ENCODE measurements at regions not wholly inside any gene's neighbourhood (a gene's known extent, or its start where the extent isn't known, plus 50 kb on each side); places are given as distances from the start of the nearest gene placed in this dataset.
"Not testable (repeated sequence)": the region's sequence is repeated elsewhere in the genome, so short reads cannot be mapped to it uniquely, and the experiment has no call there.

GRCh38 chr2:215636816-215637215 is 200.9 kb upstream of the FN1 start:
- Histone ChIP-seq H3K9me3 (ENCODE audit: severe bottlenecking) (peaks cover 10% of the 10 kb centered on the region), H3K27me3 (ENCODE audit: insufficient read depth, poor library complexity, severe bottlenecking) (no peaks in the 10 kb centered on the region), H3K4me3 (ENCODE audit: severe bottlenecking) (no peak overlapping the region), H3K4me1 (ENCODE audit: insufficient read depth, poor library complexity, severe bottlenecking) (peaks cover 5% of the 10 kb centered on the region), H3K27ac (ENCODE audit: poor library complexity, severe bottlenecking) (no peak overlapping the region), H3K36me3 (ENCODE audit: low read depth) (no peaks in the 10 kb centered on the region)
- DNase-seq (ENCODE audit: low spot score) (no peak), ATAC-seq (ENCODE audit: low read depth) (no peak)
- TF ChIP-seq CTCF (IDR thresholded peaks at IDR 0.05; ENCODE audit: poor library complexity, severe bottlenecking), result no peak

- no peak for TF ChIP-seq CTCF (IDR thresholded peaks at IDR 0.05; ENCODE audit: poor library complexity, severe bottlenecking)
- ATAC-seq (ENCODE audit: low read depth), result peak; percentile 36; the same call in 1 of the 3 replicates
Observed at GRCh38 chr2:215635788-215636139, 199.9 kb upstream of the FN1 start.

GRCh38 chr2:215635071-215635787 is 199.4 kb upstream of the FN1 start:
- Histone ChIP-seq H3K27me3 (ENCODE audit: insufficient read depth, poor library complexity, severe bottlenecking) (no peaks in the 10 kb centered on the region), H3K27ac (ENCODE audit: poor library complexity, severe bottlenecking) (no peak overlapping the region), H3K4me1 (ENCODE audit: insufficient read depth, poor library complexity, severe bottlenecking) (peaks cover 5% of the 10 kb centered on the region), H3K36me3 (ENCODE audit: low read depth) (no peaks in the 10 kb centered on the region; the same call in 1 of the 2 replicates), H3K9me3 (ENCODE audit: severe bottlenecking) (peaks cover 10% of the 10 kb centered on the region), H3K4me3 (ENCODE audit: severe bottlenecking) (no peak overlapping the region)
- no peak for TF ChIP-seq CTCF (IDR thresholded peaks at IDR 0.05; ENCODE audit: poor library complexity, severe bottlenecking)
- ATAC-seq (ENCODE audit: low read depth) (no peak), DNase-seq (ENCODE audit: low spot score) (no peak)

More at GRCh38 chr2:215635788-215636139, 199.9 kb upstream of the FN1 start:
- H3K9me3 ChIP-seq (ENCODE audit: severe bottlenecking), result peaks cover 10% of the 10 kb centered on the region
- no peak overlapping the region for H3K4me3 ChIP-seq (ENCODE audit: severe bottlenecking)
- peaks cover 5% of the 10 kb centered on the region for H3K4me1 ChIP-seq (ENCODE audit: insufficient read depth, poor library complexity, severe bottlenecking)
- DNase-seq (ENCODE audit: low spot score), result no peak
- H3K27me3 ChIP-seq (ENCODE audit: insufficient read depth, poor library complexity, severe bottlenecking), result no peaks in the 10 kb centered on the region
- no peaks in the 10 kb centered on the region; the same call in 1 of the 2 replicates for H3K36me3 ChIP-seq (ENCODE audit: low read depth)
- H3K27ac ChIP-seq (ENCODE audit: poor library complexity, severe bottlenecking), result no peak overlapping the region

GRCh38 chr2:215633360-215633759 is 197.5 kb upstream of the FN1 start:
- Histone ChIP-seq H3K27me3 (ENCODE audit: insufficient read depth, poor library complexity, severe bottlenecking) (no peaks in the 10 kb centered on the region), H3K4me3 (ENCODE audit: severe bottlenecking) (no peak overlapping the region), H3K9me3 (ENCODE audit: severe bottlenecking) (peaks cover 10% of the 10 kb centered on the region), H3K27ac (ENCODE audit: poor library complexity, severe bottlenecking) (no peak overlapping the region), H3K36me3 (ENCODE audit: low read depth) (no peaks in the 10 kb centered on the region; the same call in 1 of the 2 replicates), H3K4me1 (ENCODE audit: insufficient read depth, poor library complexity, severe bottlenecking) (peaks cover 5% of the 10 kb centered on the region)
- DNase-seq (ENCODE audit: low spot score) (no peak), ATAC-seq (ENCODE audit: low read depth) (no peak)
- TF ChIP-seq CTCF (IDR thresholded peaks at IDR 0.05; ENCODE audit: poor library complexity, severe bottlenecking), result no peak

- Histone ChIP-seq H3K4me1 (ENCODE audit: insufficient read depth, poor library complexity, severe bottlenecking) (peaks cover 5% of the 10 kb centered on the region), H3K27me3 (ENCODE audit: insufficient read depth, poor library complexity, severe bottlenecking) (no peaks in the 10 kb centered on the region), H3K27ac (ENCODE audit: poor library complexity, severe bottlenecking) (no peak overlapping the region), H3K9me3 (ENCODE audit: severe bottlenecking) (peaks cover 8% of the 10 kb centered on the region), H3K4me3 (ENCODE audit: severe bottlenecking) (no peak overlapping the region), H3K36me3 (ENCODE audit: low read depth) (no peaks in the 10 kb centered on the region; the same call in 1 of the 2 replicates)
- DNase-seq (ENCODE audit: low spot score) (no peak), ATAC-seq (ENCODE audit: low read depth) (no peak)
- TF ChIP-seq CTCF (IDR thresholded peaks at IDR 0.05; ENCODE audit: poor library complexity, severe bottlenecking), result no peak
Observed at GRCh38 chr2:215631696-215632095, 195.8 kb upstream of the FN1 start.

- ATAC-seq (ENCODE audit: low read depth); H3K4me1 ChIP-seq (ENCODE audit: insufficient read depth, poor library complexity, severe bottlenecking); DNase-seq (ENCODE audit: low spot score); H3K27ac ChIP-seq (ENCODE audit: poor library complexity, severe bottlenecking); H3K9me3 ChIP-seq (ENCODE audit: severe bottlenecking); H3K4me3 ChIP-seq (ENCODE audit: severe bottlenecking); H3K27me3 ChIP-seq (ENCODE audit: insufficient read depth, poor library complexity, severe bottlenecking); H3K36me3 ChIP-seq (ENCODE audit: low read depth): not testable (repeated sequence)
Observed at GRCh38 chr2:215630796-215631195, 194.9 kb upstream of the FN1 start.

Data from RWPE2 (cell line).